HG02970 (cell line): ENCODE measurements at regions not wholly inside any gene's neighbourhood (a gene's known extent, or its start where the extent isn't known, plus 50 kb on each side); places are given as distances from the start of the nearest gene placed in this dataset.

Source experiments
- ATAC-seq: cut with Tn5 transposase; IDR thresholded peaks from one replicate; pipeline ENCODE4 v1.9.1; 2021; ENCODE audit warnings: mild to moderate bottlenecking, moderate library complexity, moderate number of reproducible peaks; ENCODE audit not compliant: unreplicated experiment, low FRiP score

DNA sequence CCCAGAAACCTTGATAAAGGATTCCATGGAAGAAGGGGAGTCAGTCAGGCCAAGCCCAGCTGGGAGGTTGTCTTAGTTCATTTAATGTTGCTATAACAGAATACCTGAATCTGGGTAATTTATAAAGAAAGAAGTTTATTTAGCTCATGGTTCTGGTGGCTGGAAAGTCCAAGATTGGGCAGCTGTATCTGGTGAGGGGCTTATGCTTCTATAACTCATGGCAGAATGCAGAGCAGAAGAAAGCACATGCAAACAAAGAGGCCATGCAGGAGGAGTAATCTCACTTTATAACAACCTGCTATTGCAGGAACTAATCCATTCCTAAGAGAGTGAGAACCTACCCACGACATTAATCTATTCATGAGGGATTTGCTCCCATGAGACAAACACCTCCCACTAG is 54.2 kb upstream of the ANKRD1 start:
- no peak for ATAC-seq

DNA sequence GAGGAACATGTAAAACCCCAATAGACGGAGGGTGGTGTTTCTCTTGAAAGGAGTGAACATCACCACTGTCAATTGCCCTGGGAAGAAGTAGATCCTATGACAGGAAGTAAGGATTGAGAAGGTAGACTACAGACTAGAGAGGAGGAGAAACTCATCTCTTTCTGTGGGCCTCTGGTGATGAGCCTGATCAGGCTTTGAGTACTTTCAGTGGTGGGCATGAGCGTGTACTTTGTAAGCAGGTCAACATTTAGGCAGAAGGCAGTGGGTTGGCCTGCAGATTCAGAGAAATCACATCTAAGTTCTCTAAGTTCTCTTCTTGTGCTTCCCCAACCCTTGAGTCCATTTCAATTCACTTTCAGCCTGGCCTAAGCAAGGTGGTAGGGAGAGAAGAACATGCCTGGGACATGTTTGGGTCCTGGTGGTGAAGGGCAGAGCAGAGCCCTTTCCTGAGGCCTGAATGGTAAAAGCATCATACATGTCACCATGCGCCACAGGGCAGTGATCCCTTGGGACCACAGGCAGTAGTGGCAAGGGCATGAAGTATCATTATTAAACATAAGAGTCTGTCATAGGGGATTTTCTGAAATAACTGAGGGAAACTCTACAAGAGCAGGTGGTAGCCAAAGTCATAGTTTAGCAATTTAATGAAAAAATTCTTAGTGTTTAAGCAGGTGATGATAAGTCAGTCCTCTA is 56.4 kb upstream of the ANKRD1 start:
- ATAC-seq, result no peak

DNA sequence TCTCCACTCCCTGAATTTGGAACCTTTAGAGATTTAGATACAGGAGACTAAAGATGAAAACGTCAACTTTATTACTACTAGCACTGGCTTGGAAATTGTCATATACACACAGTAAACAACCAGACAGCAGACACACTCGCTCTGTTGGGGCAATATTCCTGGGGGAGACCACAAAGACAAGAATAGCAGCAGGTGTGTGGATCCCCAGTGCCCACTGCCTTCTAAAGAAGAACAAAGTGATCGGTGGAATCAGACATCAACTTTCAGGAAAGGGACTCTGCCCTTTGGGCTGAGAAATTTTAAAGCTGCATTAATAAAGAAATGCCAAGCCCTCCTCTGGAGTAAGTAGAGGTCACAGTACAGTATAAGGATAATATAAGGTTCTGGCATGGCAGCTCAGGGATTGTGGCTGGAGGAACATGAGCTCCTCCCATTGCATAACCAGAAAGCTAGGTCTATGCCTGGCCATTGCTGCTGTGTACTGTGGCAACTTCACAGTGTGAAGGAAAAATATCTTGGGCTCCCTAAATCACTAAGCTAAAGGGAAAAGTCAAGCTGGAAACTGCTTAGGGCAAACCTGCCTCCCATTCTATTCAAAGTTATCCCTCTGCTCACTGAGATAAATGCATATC is 57.1 kb upstream of the ANKRD1 start:
- ATAC-seq, result no peak

DNA sequence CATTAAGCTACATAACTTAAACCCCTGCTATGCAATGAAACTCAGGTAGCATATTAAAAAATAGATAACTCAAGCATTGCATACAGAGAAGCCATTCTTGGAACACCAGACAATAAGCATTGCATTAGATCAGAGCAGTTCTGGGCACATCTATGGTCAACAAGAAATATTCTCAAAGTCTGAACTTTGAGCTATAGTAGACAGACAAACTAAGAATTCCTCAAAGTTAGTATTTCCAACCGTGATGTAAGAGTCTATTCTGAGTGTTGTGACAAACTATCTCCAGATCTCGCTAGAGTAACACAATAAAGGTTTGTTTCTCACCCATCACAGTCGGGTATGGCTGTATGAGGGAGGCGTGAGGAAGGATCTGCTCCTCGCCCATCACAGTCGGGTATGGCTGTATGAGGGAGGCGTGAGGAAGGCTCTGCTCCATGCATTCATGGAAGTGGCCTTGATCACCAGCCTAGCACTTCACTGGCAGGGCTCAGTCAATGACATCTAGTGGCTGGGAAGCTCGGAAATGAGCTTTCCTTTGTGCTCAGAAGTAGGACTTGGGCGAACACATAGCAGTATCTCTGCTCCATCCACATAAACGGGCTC is 61.6 kb upstream of the ANKRD1 start:
- ATAC-seq, result no peak

DNA sequence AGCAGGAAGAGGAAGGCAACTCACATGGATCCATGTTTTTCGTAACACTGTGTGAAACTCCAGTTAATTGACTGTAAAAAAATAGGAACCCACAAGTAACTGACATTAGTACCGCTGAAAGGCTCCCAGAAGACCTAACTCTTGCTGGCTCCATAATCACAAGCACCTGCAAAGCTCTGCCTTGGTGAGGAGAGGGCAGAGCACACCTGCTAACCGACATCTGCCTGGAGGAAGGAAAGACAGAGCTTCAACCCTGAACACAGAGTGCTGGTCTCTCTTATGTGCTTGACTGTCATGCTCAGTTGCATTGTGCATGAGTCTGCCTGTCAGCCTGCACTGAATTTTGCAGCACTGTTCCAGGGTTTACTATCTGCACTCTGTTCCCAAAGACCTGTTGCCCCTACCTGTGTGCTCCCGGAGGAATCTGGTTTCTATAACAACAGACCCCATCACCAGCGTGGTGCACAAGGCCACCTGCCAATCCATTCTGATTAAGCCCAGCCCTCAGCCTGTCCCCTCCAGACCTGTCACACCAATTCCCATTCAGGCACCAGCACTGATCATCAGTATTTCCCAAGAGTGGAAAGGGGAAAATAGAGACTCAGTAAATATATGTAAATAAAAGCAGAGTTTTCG is 63.1 kb upstream of the ANKRD1 start:
- ATAC-seq, result no peak

DNA sequence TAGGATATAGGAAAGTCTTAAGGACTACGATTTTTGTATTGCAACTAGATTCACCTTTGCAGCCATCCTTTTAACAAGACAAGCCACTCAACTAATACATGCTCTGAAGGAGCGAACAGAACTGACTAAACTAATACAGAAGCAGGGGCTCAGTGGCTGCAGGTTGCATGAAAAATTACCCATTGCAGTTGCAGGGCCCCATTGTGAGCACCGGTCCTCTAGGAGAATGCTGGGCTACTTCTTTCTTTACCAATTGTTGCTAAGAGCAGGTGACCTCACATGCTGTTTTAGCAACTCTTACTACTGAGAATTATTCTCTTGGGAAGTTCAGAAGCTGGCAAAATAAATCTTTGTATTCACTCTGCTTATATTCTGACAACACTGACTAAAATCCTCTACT is 64.0 kb upstream of the ANKRD1 start:
- ATAC-seq, result no peak

DNA sequence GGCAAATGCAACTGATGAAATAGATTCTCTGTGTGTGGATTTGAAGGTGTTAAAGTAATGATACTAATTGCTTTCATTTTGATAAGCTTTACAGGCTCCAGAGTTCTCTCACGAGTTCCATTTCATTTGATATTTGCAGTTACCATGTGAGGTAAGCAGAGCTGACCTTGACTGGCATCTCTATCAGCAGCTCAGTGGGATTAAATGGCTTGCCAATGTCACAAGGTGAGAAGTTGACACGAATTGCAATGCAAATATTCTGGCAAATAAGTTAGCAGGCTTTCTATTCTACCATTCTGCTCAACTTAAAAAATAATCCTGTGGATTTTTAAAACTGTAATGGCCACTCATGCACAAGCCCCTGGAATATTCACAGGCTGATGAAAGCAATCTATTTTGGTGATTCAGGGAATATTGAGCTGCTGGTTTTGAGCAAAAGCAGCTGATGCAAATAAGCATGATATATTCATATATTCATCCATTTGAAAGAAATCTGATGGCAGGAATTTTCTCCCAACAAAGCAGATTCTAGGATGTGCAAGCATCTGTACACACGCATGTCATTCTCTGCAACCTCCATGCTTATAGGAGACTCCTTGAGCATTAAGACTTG is 64.5 kb upstream of the ANKRD1 start:
- ATAC-seq, result no peak

DNA sequence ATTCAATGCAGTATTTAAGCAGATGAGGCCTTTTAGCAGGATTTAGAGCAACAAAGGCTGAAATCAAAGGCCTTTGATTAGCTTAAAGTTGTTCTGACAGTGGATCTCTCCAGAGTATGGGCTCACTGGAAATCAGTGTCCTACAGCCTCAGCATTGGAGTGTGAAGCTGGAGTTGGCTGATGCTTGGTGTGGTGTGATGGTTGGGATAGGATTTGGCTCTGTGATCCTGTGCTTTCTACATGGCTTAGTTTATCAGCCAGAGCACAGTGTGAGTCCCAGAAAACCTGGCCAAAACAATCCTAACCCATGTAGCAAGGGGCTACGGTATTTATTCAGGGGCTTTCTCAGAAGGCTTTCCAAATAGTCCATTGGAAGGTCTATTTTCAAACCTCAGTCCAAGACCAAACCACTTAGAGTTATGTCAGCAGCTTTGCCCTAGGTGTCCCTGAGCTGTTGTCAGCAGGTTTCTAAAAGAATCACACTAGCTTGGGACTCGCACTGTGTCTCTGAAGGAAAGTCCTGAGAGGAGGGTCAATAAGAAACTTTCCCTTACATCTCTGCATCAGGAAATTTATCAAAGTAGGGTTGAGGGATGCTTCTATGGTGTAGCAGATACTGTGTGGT is 65.4 kb upstream of the ANKRD1 start:
- no peak for ATAC-seq

DNA sequence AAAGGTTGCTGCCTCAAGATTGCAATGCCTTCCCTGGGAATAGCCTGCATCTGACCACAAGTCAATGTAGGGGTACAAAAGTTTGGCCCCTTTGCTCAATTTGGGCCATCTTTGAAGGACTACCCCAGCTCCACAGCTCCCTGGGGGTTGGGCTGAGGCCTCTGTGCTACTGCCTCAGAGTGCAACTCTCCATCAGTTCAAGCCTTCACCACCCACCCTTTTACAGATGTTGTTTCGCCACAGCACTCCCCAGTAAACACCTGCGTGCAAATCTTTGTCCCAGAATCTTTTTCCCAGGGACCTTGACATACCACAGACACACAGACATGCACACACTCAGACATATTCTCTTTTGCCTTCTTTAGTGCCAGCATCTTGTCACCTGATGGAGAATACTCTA is 66.0 kb upstream of the ANKRD1 start:
- no peak for ATAC-seq

DNA sequence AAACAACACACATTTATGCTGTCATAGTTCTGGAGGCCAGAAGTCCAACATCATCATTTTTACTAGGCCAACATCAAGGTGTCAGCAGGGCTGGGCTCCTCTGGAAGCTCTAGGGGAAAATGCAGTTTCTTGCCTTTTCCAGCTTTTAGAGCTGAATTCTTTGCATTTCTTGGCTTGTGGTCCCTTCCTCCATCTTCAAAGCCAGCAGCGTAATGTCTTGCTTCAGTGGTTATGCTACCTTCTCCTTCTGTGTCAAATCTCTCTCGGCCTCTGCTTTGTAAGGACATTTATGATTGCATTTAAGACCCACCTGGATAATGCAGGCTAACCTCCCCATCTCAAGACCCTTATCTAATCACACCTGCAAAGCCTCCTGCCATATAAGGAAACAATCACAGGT is 66.5 kb upstream of the ANKRD1 start:
- ATAC-seq, result no peak

DNA sequence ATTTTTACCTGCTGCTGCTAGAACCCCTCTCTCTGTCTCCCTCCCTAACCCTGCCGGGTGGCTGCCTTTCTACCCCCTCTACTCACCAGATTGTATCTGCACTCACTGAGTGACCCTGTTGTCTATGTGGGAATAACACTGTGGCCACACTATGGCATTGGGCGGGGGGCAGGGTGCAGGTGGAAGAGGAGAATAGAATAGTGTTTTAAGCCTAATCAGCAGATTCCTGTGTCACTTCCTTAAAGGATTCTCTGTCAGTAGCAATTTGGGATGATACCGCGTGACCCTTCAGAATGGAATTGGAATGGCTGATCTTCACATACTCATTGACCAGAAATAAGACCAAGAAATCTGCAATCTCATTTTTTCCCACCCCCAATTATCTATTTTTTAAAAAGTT is 67.1 kb upstream of the ANKRD1 start:
- ATAC-seq, result no peak

DNA sequence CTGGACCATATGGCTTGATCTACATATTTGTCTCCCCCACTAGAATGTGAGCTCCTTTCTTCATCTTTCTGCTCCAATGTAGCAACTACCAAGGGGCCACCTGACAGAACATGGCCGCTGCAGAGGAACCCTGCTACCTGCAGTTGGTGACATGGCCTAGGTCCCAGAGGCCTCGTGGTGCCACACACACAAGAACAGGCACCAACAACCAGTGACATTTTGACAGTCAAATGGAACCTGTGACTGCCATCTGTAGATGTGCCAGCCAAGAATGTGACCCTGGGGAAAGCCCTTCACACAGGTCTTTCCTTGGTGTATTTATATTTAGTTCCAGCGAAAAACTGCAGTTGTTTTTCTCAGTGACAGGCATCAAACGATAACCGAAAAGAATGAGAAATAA is 67.9 kb upstream of the ANKRD1 start:
- no peak for ATAC-seq

DNA sequence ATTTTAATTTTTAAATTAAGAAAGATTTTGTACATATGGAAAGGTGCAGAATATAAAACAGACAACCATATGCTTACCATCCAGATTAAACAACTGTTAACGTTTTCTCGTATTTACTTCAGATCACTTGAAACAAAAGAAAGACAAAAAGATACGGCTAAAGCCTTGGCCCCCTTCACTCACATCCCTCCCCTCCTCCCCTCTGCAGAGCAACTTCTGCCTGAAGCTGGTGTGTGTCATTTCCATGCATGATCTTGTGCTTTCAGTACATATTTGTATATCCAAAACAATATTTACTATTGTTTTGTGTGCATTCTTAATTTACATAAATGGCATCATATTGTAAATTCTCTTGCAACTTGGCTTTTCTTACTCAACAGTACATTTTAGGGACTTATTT is 68.5 kb upstream of the ANKRD1 start:
- no peak for ATAC-seq

DNA sequence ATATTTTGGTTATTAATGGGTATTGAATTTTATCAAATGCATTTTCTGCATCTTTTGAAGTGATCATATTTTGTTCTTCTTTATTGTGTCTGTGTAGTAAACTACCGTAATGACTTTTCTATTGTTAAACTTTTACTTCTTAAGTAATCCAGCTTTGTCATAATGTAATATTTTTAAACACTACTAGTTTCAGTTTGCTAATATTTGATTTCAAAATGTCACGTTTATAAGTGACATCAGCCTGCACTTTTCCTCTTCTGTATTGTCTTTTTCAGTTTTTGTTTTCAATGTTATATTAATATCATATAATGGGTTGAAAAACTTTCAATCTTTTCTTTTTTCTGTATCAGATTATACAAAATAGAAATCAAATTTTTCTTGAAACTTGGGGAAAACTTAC is 71.6 kb upstream of the ANKRD1 start:
- ATAC-seq, result no peak

DNA sequence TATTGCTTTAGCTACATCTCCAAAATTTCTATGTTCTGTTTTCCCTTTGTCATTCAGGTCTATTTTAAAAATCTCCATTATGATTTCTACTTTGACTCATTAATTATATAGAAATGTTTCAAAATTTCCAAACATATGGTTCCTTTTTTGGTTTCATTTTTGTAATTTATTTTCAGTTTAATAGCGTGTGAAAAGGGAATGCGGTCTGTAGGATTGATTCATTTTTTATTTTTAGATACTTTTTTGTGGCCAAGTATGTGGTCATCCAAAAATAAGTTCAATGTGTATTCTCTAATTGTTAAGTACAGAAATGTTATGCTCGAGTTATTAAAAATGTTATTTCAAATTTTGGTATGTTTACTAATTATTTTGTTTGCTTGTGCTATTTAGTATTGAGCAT is 72.5 kb upstream of the ANKRD1 start:
- ATAC-seq, result no peak

DNA sequence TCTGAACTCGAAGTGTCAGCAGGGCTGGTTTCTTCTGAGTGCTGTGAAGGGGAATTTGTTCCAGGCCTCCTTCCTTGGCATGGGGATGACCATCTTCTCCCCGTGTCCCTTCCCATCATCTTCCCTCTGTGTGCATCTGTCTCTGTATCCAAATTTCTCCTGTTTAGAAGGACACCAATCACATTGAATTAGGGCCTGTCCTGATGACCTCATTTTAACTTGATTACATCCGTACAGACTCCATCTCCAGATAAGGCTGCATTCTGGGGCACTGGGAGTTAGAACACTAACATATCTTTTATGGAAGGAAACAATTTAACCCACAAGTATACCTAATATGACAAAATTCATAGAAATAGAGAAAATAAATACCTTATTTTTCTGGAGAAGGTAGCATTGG is 76.8 kb upstream of the ANKRD1 start:
- ATAC-seq, result no peak

DNA sequence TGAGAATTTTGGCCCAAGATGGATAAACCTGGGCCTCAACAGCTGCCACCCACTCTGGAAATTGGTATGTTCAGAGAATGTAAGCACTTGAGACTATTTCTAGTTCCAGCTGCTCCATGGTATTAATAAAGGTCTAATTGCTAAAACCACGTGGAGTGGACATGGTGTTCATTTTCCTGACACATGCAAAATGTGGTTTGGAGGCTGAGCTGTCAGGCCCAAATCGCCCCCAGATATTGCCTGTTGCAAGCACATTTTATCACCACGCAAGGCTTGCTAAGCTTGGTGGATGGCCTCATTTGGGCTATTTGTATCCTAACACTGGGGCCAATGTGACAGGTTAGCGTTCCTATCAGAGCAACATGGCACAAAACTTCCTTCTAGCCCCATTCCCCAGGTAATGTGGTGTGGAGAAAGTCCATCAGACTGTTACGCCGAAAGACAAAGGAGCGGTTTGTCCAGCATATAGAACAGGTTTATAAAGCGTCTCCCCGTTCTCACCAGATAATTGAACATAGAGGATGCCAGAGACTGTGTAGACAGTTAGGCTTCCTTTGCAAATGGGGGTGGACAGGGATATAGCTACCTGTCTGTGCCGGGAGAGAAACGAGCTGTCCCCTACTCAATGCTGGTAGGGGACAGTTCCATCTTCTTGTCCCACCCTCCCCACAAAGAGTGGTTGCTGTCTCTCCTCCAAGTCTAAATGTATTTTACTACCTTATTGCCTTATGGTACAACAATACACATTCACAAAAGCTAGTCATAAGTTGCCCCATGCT is 78.0 kb upstream of the ANKRD1 start:
- ATAC-seq, result no peak

DNA sequence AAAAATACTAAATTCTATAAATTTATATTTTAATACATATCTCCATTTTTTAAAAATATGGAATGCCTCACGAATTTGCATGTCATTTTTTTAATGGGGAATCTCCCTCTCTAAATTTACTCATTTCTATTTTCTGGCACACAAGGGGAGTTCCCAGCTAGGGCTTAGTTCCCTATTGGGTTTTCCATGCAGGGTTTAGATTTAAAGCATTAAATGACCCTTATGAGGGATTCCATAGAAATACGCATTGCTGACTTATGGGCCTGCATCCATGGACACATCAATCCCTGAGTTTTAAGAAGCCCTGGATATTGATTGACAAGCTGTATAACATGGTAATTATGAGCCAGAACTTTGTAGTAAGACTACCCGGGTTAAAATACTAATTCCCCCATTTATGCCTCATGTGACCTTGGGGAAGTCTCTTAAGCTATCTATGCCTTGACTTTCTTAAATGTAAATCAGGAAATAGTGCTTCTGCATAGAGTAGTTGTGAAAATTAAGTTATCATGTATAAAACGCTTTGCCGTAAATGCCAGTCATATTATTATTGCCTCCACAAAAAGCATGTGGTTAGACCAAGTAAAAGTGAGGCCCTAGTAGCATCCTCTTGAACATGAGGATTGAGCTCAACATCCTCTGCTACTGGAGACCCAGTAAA is 78.8 kb upstream of the ANKRD1 start:
- ATAC-seq, result no peak

DNA sequence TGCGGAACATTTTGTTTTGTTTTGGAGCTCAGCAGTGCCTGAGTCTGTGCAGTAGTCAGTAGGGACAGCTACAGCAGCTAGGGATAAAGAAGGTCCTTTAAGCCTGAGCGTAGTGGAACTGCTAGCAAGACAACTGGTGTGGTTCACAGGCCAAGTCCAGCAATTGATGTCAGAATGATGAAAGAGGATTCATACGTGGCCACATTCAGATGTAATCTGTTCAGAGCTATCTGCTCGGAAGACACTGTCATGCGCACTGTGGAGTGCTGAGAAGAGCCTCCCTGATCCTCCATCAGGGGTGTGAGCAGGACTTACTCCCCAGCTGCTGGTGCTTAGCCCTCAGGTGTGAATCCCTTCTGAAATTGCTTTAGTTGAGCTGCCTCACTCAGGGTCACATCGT is 79.6 kb upstream of the ANKRD1 start:
- ATAC-seq, result no peak

DNA sequence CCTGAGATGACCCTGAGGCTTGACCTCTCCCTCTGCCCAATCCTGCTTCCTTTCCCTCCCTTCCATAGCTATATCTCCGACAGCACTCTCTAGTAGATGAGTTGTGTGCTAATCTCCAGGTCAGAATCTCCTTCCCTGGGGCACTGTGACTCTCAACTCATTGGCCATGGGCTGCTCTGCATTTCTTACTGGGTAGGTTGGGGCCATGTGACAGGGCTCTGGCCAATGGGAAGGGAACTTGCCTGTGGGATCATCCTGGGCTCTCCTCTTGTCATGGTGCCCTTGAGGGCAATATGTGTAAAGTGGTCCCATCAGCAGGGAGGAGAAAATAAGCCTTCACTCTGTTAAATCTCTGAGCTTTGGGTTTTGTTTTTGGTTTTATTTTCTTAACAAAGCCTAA is 80.1 kb upstream of the ANKRD1 start:
- ATAC-seq, result no peak
